ENCODE measurements at regions not wholly inside any gene's neighbourhood (a gene's known extent, or its start where the extent isn't known, plus 50 kb on each side); places are given as distances from the start of the nearest gene placed in this dataset.

- no peak for DNase-seq
- Histone ChIP-seq H3K27me3 (no peaks in the 10 kb centered on the region), H3K4me3 (no peak overlapping the region), H3K9me3 (no peaks in the 10 kb centered on the region), H3K36me3 (no peaks in the 10 kb centered on the region), H3K27ac (no peak overlapping the region), H3K4me1 (no peaks in the 10 kb centered on the region)
- TF ChIP-seq POLR2A (IDR thresholded peaks at IDR 0.05) (no peak), CTCF (IDR thresholded peaks at IDR 0.05) (no peak)
Measured at GRCh38 chr15:37536967-37537605, 397.4 kb upstream of the TMCO5A start.

DNA sequence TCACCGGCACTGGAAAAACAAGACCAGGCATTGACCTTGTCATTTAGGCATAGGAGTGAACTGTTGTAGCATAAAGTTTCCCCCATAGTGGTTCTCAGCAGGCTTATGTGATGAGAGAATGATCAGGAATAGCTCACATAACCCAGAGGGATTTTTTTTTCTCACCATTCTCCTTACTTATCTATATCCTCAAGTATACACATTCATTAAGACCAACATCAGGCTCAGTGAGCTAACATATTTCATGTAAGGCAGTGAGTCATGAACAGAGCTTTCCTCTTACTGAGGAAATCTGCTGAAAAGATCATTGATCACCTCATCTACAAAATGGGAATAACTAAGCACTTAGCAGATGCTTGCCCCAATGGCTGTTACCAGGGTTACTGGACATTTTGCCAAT, 396.6 kb upstream of the TMCO5A start:
- H3K4me1 ChIP-seq = no peaks in the 10 kb centered on the region
- DNase-seq = no peak
- no peak for TF ChIP-seq CTCF (IDR thresholded peaks at IDR 0.05)
- TF ChIP-seq POLR2A (IDR thresholded peaks at IDR 0.05) = no peak
- no peaks in the 10 kb centered on the region for H3K27me3 ChIP-seq
- no peak overlapping the region for H3K27ac ChIP-seq
- H3K9me3 ChIP-seq = no peaks in the 10 kb centered on the region
- H3K36me3 ChIP-seq = no peaks in the 10 kb centered on the region
- no peak overlapping the region for H3K4me3 ChIP-seq

- no peak for TF ChIP-seq POLR2A (IDR thresholded peaks at IDR 0.05)
- Histone ChIP-seq H3K9me3 (no peaks in the 10 kb centered on the region), H3K36me3 (no peaks in the 10 kb centered on the region), H3K4me1 (no peaks in the 10 kb centered on the region), H3K4me3 (no peak overlapping the region), H3K27me3 (no peaks in the 10 kb centered on the region), H3K27ac (no peak overlapping the region)
- no peak for DNase-seq
Measured at GRCh38 chr15:37548116-37548515, 386.3 kb upstream of the TMCO5A start.

DNA sequence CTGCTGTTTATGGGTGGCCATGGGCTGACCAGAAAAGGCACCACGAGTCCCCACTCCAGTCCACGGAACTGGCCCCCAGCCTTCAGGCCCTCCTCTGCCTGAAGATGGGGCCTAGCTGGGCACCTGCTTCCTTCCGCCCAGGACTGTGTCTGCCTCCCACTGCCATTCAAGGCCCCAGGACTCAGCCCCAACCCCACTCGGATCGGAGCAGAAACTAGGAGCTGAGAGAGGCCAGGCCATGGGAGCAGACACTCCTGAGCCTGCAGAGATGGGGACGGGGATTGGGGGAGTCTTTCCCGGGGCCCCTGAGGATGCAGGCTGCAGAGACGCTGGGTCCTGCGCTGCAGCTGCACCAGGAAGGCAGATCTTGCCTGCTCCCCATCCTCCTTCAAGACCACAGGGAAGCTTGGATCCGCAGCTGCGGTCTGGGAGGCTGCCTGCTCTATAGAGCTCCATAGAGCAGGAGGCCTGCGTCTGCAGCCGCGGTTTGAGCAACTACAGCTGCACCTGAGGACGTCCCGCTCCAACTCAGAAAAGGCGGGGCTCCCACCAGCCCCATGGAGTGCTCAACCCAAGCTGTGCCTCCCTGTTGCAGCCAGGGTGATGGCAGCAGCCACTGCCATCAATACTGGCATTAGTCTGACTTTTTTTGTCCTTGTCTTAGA, 383.9 kb upstream of the TMCO5A start:
- DNase-seq = no peak
- Histone ChIP-seq H3K4me3 (no peak overlapping the region), H3K9me3 (no peaks in the 10 kb centered on the region), H3K27me3 (no peaks in the 10 kb centered on the region), H3K4me1 (no peaks in the 10 kb centered on the region), H3K27ac (no peak overlapping the region), H3K36me3 (no peaks in the 10 kb centered on the region)
- TF ChIP-seq POLR2A (IDR thresholded peaks at IDR 0.05) = no peak
- no peak for TF ChIP-seq CTCF (IDR thresholded peaks at IDR 0.05)

DNA sequence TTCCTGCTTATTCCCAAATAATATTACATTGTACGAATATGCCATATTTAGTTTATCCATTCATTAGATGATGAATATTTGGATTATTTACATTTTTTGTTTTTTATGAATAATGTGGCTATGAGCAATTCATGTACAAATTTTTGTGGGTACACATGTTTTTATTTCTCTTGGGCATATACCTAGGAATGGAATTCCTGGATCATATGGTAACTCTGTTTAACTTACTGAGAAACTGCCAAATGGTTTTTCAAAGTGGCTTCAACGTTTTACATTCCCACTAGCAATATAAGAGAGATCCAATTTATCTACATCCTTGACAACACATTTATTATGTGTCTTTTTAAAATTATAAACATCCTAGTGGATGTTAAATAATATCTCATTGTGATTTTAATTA, 362.0 kb upstream of the TMCO5A start:
- Histone ChIP-seq H3K4me3 (no peak overlapping the region), H3K4me1 (no peaks in the 10 kb centered on the region), H3K27me3 (no peaks in the 10 kb centered on the region), H3K9me3 (no peaks in the 10 kb centered on the region), H3K27ac (no peak overlapping the region), H3K36me3 (no peaks in the 10 kb centered on the region)
- TF ChIP-seq POLR2A (IDR thresholded peaks at IDR 0.05) (no peak), CTCF (IDR thresholded peaks at IDR 0.05) (no peak)
- DNase-seq = no peak

- no peaks in the 10 kb centered on the region for H3K36me3 ChIP-seq
- H3K4me1 ChIP-seq = no peaks in the 10 kb centered on the region
- no peak overlapping the region for H3K27ac ChIP-seq
- DNase-seq = no peak
- no peaks in the 10 kb centered on the region for H3K9me3 ChIP-seq
- no peak for TF ChIP-seq CTCF (IDR thresholded peaks at IDR 0.05)
- no peak for TF ChIP-seq POLR2A (IDR thresholded peaks at IDR 0.05)
- no peaks in the 10 kb centered on the region for H3K27me3 ChIP-seq
- H3K4me3 ChIP-seq = no peak overlapping the region
Measured at GRCh38 chr15:37574985-37575384, 359.5 kb upstream of the TMCO5A start.
